Endodermal cell (in vitro differentiated cells): ENCODE measurements at regions not wholly inside any gene's neighbourhood (a gene's known extent, or its start where the extent isn't known, plus 50 kb on each side); places are given as distances from the start of the nearest gene placed in this dataset.

Experiments used
- DNase-seq: peaks from one replicate; pipeline ENCODE4 v3.0.0-alpha.2; 2017
- H3K27ac ChIP-seq: 2 replicates; pipeline ENCODE4 v1.5.1; 2013; ENCODE audit warnings: mild to moderate bottlenecking, low read depth, low read length, moderate library complexity
- H3K27me3 ChIP-seq: 2 replicates; pipeline ENCODE4 v1.6.1; 2013; ENCODE audit warnings: mild to moderate bottlenecking, low read length, moderate library complexity; ENCODE audit not compliant: insufficient read depth, control insufficient read depth, poor library complexity, severe bottlenecking
- H3K36me3 ChIP-seq: 2 replicates; pipeline ENCODE4 v1.7.0; 2013; ENCODE audit warnings: mild to moderate bottlenecking, low read length, moderate library complexity; ENCODE audit not compliant: control insufficient read depth, insufficient read depth
- H3K4me1 ChIP-seq: one replicate; pipeline ENCODE4 v1.7.0; 2013; ENCODE audit warnings: low read length; ENCODE audit not compliant: control insufficient read depth, insufficient read depth
- H3K4me3 ChIP-seq: 2 replicates; pipeline ENCODE4 v1.5.1; 2013; ENCODE audit warnings: mild to moderate bottlenecking, low read length, moderate library complexity
- H3K9ac ChIP-seq: 2 replicates; pipeline ENCODE4 v1.6.1; 2013; ENCODE audit warnings: mild to moderate bottlenecking, low read length, moderate library complexity; ENCODE audit not compliant: poor library complexity, severe bottlenecking; ENCODE audit errors: extremely low read depth
- H3K9me3 ChIP-seq: 2 replicates; pipeline ENCODE4 v1.6.1; 2013; ENCODE audit warnings: mild to moderate bottlenecking, low read length, moderate library complexity; ENCODE audit not compliant: control insufficient read depth
- H3K27ac Mint-ChIP-seq: 2 replicates; pipeline ENCODE4 v1.8.0; 2020; ENCODE audit warnings: mixed read lengths
- H3K27me3 Mint-ChIP-seq: 2 replicates; pipeline ENCODE4 v1.8.0; 2021; ENCODE audit warnings: mild to moderate bottlenecking, mixed read lengths; ENCODE audit not compliant: insufficient read depth
- H3K36me3 Mint-ChIP-seq: 2 replicates; pipeline ENCODE4 v1.8.0; 2020; ENCODE audit warnings: low read depth, mixed read lengths
- H3K4me1 Mint-ChIP-seq: 2 replicates; pipeline ENCODE4 v1.8.0; 2020; ENCODE audit warnings: mixed read lengths
- H3K4me3 Mint-ChIP-seq: 2 replicates; pipeline ENCODE4 v1.8.0; 2020; ENCODE audit warnings: mild to moderate bottlenecking, moderate library complexity, mixed read lengths
- H3K9me3 Mint-ChIP-seq: 2 replicates; pipeline ENCODE4 v1.8.0; 2020; ENCODE audit warnings: mild to moderate bottlenecking, mixed read lengths
- CTCF ChIP-seq: fragments of 200-600 bp; sonication (generic); conservative IDR thresholded peaks from 2 replicates; pipeline ENCODE4 v1.5.0; 2021; ENCODE audit warnings: antibody characterized with exemption, mild to moderate bottlenecking
- WGBS, 2 experiments: methylation state at CpG; one replicate each; pipeline versions ENCODE4 v1.1.5 to v1.1.7; 2013; ENCODE audit warnings: missing lambda C conversion rate in 2 of 2, mixed read lengths in 1 of 2; ENCODE audit not compliant: insufficient coverage in 1 of 2, insufficient read length in 1 of 2; 5-methylcytosine and 5-hydroxymethylcytosine counted together

GRCh38 chr18:30754846-30755245, 287.7 kb downstream of the DSC3 start:
- TF ChIP-seq CTCF, result no peak

GRCh38 chr18:30748541-30748940, 294.0 kb downstream of the DSC3 start:
- Histone ChIP-seq H3K4me3 (no peak overlapping the region), H3K4me1 (no peaks in the 10 kb centered on the region), H3K9ac (no peak overlapping the region), H3K27me3 (no peaks in the 10 kb centered on the region), H3K27ac (no peak overlapping the region), H3K9me3 (peaks cover under 1% of the 10 kb centered on the region), H3K36me3 (no peaks in the 10 kb centered on the region)
- WGBS, 2 experiments, result 67 to 70% methylated on average over 3 of the region's 5 CpGs
- Mint-ChIP-seq H3K9me3 (peaks cover 5% of the 10 kb centered on the region), H3K4me1 (no peaks in the 10 kb centered on the region), H3K27me3 (no peaks in the 10 kb centered on the region), H3K36me3 (no peaks in the 10 kb centered on the region), H3K27ac (no peak overlapping the region), H3K4me3 (no peak overlapping the region)
- DNase-seq, result no peak
- no peak for TF ChIP-seq CTCF

More at GRCh38 chr18:30754846-30755245, 287.7 kb downstream of the DSC3 start:
- Histone ChIP-seq H3K9ac (no peak overlapping the region), H3K4me3 (no peak overlapping the region), H3K27ac (no peak overlapping the region), H3K4me1 (no peaks in the 10 kb centered on the region), H3K36me3 (no peaks in the 10 kb centered on the region), H3K27me3 (no peaks in the 10 kb centered on the region), H3K9me3 (no peaks in the 10 kb centered on the region)
- Mint-ChIP-seq H3K36me3 (no peaks in the 10 kb centered on the region), H3K4me3 (no peak overlapping the region), H3K9me3 (no peaks in the 10 kb centered on the region), H3K27ac (no peak overlapping the region), H3K27me3 (no peaks in the 10 kb centered on the region), H3K4me1 (no peaks in the 10 kb centered on the region)
- DNase-seq, result no peak

- no peak for TF ChIP-seq CTCF
- Mint-ChIP-seq H3K9me3 (peaks cover 10% of the 10 kb centered on the region), H3K27ac (no peak overlapping the region), H3K27me3 (no peaks in the 10 kb centered on the region), H3K4me3 (no peak overlapping the region), H3K36me3 (peaks cover 5% of the 10 kb centered on the region), H3K4me1 (no peaks in the 10 kb centered on the region)
- no peak overlapping the region for H3K4me3 ChIP-seq
- no peaks in the 10 kb centered on the region for H3K4me1 ChIP-seq
- H3K9me3 ChIP-seq, result peaks cover 13% of the 10 kb centered on the region
- no peak overlapping the region for H3K9ac ChIP-seq
- H3K27ac ChIP-seq, result no peak overlapping the region
- no peaks in the 10 kb centered on the region for H3K27me3 ChIP-seq
- no peaks in the 10 kb centered on the region for H3K36me3 ChIP-seq
- no peak for DNase-seq
Observed at GRCh38 chr18:30746224-30746623, 296.3 kb downstream of the DSC3 start.
